ENCODE measurements at regions not wholly inside any gene's neighbourhood (a gene's known extent, or its start where the extent isn't known, plus 50 kb on each side); places are given as distances from the start of the nearest gene placed in this dataset.

DNA sequence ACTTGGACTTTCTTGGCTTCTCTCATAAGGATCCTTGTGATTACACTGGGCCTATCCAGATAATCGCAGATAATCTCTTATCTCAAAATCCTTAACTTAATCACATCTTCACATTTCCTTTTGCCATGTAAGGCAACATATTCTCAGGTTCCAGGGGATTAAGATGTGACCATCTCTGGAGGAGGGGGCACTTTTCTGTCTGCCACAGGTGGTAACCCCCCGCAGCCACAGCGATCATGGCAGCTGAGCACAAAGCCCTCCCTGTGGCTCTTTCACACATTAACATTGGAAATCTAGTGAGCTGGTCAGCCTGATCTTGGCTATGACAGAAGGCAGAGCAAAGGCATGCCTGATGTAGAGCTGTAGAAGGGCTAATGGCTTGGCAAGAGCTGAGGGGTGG, 69.1 kb upstream of the CD82 start:
- 83 to 96% (median 90%) methylated on average over 3 of the region's 3 CpGs for WGBS, 3 donors

GRCh38 chr11:44498089-44498871, 67.2 kb upstream of the CD82 start:
- TF ChIP-seq CTCF (IDR thresholded peaks at IDR 0.05), result no peak
- TF ChIP-seq POLR2A (IDR thresholded peaks at IDR 0.05), result no peak
- H3K27ac ChIP-seq, result no peak overlapping the region
- H3K4me1 ChIP-seq (ENCODE audit: insufficient read depth), result no peaks in the 10 kb centered on the region
- no peak overlapping the region for H3K4me3 ChIP-seq
- no peaks in the 10 kb centered on the region for H3K27me3 ChIP-seq
- intact Hi-C loops (cut with DNase I), result no loop called here
- DNase-seq, result no peak
- H3K36me3 ChIP-seq, result no peaks in the 10 kb centered on the region
- 20 to 26% (median 24%) methylated on average over 4 of the region's 4 CpGs for WGBS, 3 donors
- H3K9me3 ChIP-seq, result no peaks in the 10 kb centered on the region

More for the DNA sequence above, 69.1 kb upstream of the CD82 start:
- no peaks in the 10 kb centered on the region for H3K36me3 ChIP-seq
- H3K27me3 ChIP-seq, result no peaks in the 10 kb centered on the region
- H3K4me1 ChIP-seq (ENCODE audit: insufficient read depth), result no peaks in the 10 kb centered on the region
- H3K27ac ChIP-seq, result no peak overlapping the region
- TF ChIP-seq CTCF (IDR thresholded peaks at IDR 0.05), result no peak
- TF ChIP-seq POLR2A (IDR thresholded peaks at IDR 0.05), result no peak
- TF ChIP-seq EP300 (IDR thresholded peaks at IDR 0.05), result no peak
- no peak overlapping the region for H3K4me3 ChIP-seq
- H3K9me3 ChIP-seq, result no peaks in the 10 kb centered on the region
- intact Hi-C loops (cut with DNase I), result no loop called here
- no peak for DNase-seq

GRCh38 chr11:44502506-44502905, 63.0 kb upstream of the CD82 start:
- WGBS, 3 donors, result 73 to 80% (median 76%) methylated on average over 6 of the region's 6 CpGs
- no peaks in the 10 kb centered on the region for H3K4me1 ChIP-seq (ENCODE audit: insufficient read depth)
- no peak overlapping the region for H3K4me3 ChIP-seq
- H3K9me3 ChIP-seq, result no peaks in the 10 kb centered on the region
- DNase-seq, result no peak
- no peaks in the 10 kb centered on the region for H3K27me3 ChIP-seq
- intact Hi-C loops (cut with DNase I), result no loop called here
- TF ChIP-seq POLR2A (IDR thresholded peaks at IDR 0.05) (no peak), EP300 (IDR thresholded peaks at IDR 0.05) (no peak), CTCF (IDR thresholded peaks at IDR 0.05) (no peak)
- no peaks in the 10 kb centered on the region for H3K36me3 ChIP-seq
- no peak overlapping the region for H3K27ac ChIP-seq

- Histone ChIP-seq H3K27me3 (no peaks in the 10 kb centered on the region), H3K9me3 (no peaks in the 10 kb centered on the region), H3K4me3 (no peak overlapping the region), H3K4me1 (ENCODE audit: insufficient read depth) (no peaks in the 10 kb centered on the region), H3K36me3 (no peaks in the 10 kb centered on the region), H3K27ac (no peak overlapping the region)
- WGBS, 3 donors, result 67 to 73% (median 70%) methylated on average over 5 of the region's 5 CpGs
- DNase-seq, result no peak
- intact Hi-C loops (cut with DNase I), result no loop called here
- TF ChIP-seq EP300 (IDR thresholded peaks at IDR 0.05), result no peak
- no peak for TF ChIP-seq CTCF (IDR thresholded peaks at IDR 0.05)
- no peak for TF ChIP-seq POLR2A (IDR thresholded peaks at IDR 0.05)
These were observed 59.8 kb upstream of the CD82 start for GRCh38 chr11:44505581-44506054.

Data from ovary (tissue), 7 donors.